Amniotic stem cell (primary cell): ENCODE measurements at regions not wholly inside any gene's neighbourhood (a gene's known extent, or its start where the extent isn't known, plus 50 kb on each side); places are given as distances from the start of the nearest gene placed in this dataset.

ENCODE experiments used
- DNase-seq: peaks from one replicate; lab custom pipeline; 2025; lab: John Stamatoyannopoulos, UW

- no peak for DNase-seq
Measured at GRCh38 chr2:142241016-142241415, 110.2 kb upstream of the LRP1B start.

- DNase-seq, result no peak
Measured at GRCh38 chr2:142236181-142236580, 105.4 kb upstream of the LRP1B start.

DNA sequence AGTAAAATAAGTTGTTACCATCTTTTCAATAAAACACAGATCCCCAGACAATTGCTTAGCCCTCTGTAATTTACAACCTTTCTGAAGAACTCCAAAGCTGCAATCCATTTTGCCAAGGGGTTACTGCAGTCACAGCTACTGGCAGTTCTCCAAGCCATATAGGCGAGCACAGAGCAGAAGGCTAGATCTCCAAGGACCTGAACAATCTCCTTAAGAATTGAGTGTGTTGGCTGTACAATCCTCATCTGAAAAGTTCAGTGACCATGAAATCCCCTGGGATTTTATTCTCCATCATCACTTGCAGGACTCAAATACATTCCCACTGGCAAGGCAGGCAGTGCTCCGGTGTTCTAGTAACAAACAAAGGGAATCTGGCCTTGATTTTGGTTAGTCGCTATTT lies 103.9 kb upstream of the LRP1B start:
- DNase-seq, result no peak

DNA sequence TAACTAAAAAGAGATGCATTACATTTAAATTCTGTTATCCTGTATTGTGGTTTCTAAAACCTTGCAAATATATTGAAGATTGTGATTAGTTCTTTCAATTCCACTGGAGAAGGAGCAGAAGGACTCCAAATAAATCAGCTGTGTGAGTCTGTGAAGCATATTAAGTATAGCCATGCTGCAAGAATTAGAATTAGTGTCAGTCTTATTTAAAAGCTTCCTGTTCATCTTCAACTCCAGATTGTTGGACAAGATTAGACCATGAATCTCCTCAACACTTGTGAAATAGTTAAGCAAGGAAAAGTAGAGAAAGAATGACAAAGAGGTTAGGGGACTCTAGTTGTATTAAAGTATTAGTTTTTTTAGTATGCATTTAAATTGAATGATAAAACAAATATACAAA lies 92.5 kb upstream of the LRP1B start:
- DNase-seq, result no peak

DNA sequence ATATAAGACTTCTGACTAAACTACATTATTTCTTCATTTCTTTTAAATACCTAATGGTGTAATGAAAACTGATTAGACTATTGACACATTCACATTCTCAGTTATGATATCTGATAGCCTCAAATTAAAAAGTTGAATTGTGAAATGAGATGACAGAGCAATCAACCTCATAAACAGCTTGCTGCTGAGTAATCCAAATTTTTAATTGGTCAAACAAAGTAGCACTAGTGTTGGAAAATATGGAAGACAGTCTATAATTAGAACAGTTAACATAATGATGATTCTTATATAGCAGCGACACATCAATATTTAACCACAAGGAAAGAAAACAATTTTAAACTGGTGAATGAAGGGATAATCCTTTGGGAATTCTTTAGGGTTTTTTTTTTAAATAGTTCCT lies 91.9 kb upstream of the LRP1B start:
- DNase-seq, result no peak

DNA sequence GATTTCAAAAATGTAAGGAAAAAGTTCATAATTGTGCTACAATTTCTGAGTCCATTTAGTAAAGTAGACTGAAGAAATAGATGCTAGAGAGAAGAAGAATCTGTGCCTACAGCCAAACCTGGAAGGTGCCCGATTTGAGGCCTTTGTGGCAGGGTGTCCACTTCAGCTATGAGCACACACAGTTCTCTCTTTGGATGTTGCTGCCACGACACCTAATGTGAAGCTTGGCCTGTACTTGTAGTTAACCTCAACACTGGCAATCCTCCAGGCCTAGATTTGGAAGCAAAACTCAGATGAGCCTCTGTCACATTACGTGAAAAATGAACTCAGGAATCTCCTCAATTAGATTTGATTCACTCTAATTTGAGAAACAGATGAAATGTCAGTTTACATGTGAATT lies 90.1 kb upstream of the LRP1B start:
- DNase-seq, result no peak

DNA sequence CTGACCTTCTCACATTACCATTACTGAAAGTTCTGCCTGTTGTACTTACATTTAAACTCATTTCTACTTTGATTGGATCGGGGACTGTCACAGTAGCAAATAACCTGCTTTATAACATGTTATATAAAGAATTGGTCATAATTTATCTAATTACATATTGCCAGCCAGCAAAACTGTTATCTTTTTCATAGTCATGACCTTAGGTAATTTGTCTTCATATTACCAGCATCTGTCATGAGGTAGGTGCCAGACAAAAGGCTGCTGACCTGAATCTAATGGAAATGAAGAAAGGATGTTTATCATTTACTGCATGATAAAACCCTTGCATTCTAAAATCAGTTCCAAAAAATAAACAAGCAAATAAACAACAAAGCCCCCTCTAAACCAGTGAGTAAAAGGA lies 89.4 kb upstream of the LRP1B start:
- no peak for DNase-seq

DNA sequence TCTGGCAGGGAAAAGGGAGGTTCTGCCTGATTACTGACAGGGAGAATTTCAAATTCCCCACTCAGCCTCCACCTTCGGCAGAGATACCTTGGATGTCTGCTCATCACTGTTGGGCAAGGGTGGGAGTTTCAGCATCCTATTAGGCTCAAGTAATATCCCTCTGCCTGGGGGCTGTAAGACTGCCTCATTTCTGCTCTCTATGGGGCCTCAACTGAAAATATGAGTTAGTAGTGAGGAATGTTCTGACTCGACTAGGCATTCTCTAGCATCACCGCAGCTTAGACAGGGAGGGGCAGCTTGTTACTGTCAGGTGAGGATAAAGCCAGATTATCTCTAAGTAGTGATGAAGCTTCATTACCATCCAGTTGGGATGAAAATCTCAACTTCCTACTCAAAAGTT lies 87.7 kb upstream of the LRP1B start:
- no peak for DNase-seq

DNA sequence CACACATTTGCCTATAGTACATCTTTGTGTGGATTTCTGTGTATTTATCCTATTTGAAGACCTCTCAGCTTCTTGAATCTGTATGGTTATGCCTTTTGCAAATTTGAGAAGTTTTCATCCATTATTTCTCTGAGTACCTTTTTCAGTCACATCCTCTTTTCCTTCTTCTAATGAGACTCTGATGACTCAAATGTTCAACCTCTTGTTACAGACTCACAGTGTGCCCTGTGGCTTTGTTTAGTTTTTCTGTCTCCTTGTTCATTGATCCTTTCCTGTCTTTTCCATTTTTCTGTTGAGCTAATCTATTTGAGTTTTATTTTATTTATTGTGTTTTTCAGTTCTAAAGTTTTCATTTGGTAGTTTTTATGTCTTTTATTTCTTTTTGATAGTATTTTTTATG lies 87.0 kb upstream of the LRP1B start:
- no peak for DNase-seq

DNA sequence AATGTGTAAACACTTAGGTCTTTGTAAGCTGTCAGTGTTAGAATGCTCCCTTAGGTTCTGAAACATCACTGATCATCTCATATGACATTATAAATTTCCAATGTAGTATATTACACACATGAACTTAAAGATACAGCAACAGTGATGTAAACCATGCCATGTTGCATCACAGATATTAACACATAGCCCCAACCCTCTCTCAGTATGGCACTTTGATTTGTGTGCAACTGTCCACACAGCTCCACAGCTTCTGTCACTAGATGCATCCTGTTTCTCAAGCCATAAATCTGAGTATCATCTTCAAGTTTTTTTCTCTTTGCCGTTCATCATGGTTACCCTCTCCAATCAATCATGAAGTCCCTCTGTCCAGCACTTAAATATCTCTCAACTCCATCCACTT lies 69.2 kb upstream of the LRP1B start:
- no peak for DNase-seq

DNA sequence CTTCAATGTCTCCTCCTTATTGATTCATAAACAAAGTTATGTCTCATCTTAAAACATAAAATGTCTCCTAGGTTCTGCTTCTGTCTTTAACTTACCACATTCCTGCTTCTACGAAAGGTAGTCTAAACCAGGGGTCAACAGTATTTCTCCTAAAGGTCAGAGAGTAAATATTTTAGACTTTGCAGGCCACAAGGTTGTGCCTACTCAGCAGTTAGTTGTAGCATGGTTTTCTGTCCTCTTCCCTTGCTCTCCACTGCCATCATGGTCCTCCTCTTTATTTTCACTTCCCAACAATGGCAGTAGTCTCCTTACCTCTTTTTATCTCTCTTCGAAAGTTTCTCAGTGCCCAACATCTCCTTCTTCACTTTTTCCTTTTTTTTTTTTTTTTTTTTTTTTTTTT lies 68.3 kb upstream of the LRP1B start:
- no peak for DNase-seq

- no peak for DNase-seq
Measured at GRCh38 chr2:142190805-142191204, 60.0 kb upstream of the LRP1B start.

GRCh38 chr2:142189501-142189900 lies 58.7 kb upstream of the LRP1B start:
- DNase-seq, result no peak

- no peak for DNase-seq
Measured at GRCh38 chr2:142188562-142188961, 57.7 kb upstream of the LRP1B start.

DNA sequence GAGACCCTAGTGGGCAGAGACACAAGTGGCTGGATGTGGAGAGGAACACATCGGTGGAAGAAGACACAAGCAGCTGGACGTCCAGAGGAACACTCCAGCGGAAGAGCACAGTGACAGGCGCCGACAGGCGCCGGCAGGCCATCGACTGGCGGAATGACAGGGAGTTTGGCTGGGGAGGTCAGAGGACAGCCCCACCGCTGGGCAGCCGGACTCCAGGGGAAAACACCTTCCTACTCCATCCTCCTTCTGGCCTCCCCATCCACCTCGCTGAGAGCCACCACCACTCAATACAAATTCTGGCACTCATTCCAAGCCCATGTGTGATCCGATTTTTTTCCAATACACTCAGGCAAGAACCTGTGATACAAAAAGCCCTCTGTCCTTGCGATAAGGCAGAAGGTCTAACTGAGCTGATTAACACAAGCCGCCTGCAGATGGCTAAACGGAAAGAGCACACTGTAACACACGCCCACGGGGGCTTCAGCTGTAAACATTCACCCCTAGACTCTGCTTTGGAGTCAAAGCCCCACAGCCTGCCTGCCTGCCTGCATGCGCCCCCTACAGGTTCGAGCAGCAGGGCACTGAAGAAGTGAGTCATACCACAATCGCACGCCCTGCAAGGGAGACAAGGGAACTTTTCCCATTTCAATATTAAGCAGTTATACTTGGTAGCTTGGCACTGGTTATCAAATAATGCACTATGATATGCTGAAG lies 50.2 kb upstream of the LRP1B start:
- no peak for DNase-seq
